Psoas muscle (tissue), 7 donors: ENCODE measurements at regions not wholly inside any gene's neighbourhood (a gene's known extent, or its start where the extent isn't known, plus 50 kb on each side); places are given as distances from the start of the nearest gene placed in this dataset.

Experiments
- ATAC-seq, 4 donors: fragments of 200-7000 bp; cut with Tn5 transposase; one replicate each; pipeline ENCODE4 v1.9.1; 2020; ENCODE audit warnings: moderate library complexity in 3 of 4, mild to moderate bottlenecking in 2 of 4
- DNase-seq, 2 donors: peaks; one replicate each; pipeline ENCODE4 v3.0.0-alpha.2; 2020
- H3K27ac ChIP-seq: fragments of 200-600 bp; one replicate; pipeline ENCODE4 v1.8.0; 2022
- H3K27me3 ChIP-seq, 3 donors: fragments of 200-600 bp in 1 of 3; one replicate each; pipeline versions ENCODE4 v1.6.1 to v1.8.0; 2013 to 2022; ENCODE audit warnings: low read length in 2 of 3, mild to moderate bottlenecking in 2 of 3, moderate library complexity in 1 of 3; ENCODE audit not compliant: insufficient read depth in 3 of 3
- H3K36me3 ChIP-seq, 2 donors: fragments of 200-600 bp in 1 of 2; one replicate each; pipeline versions ENCODE4 v1.6.1 to v1.8.0; 2013 to 2022; ENCODE audit warnings: low read depth in 1 of 2, mild to moderate bottlenecking in 1 of 2, moderate library complexity in 1 of 2; ENCODE audit not compliant: insufficient read depth in 1 of 2
- H3K4me1 ChIP-seq: fragments of 200-600 bp; one replicate; pipeline ENCODE4 v1.8.0; 2022
- H3K4me3 ChIP-seq: fragments of 200-600 bp; one replicate; pipeline ENCODE4 v1.8.0; 2022; ENCODE audit warnings: mild to moderate bottlenecking
- H3K9me3 ChIP-seq: fragments of 200-600 bp; one replicate; pipeline ENCODE4 v1.8.0; 2022
- CTCF ChIP-seq: fragments of 200-600 bp; IDR thresholded peaks from one replicate; pipeline ENCODE4 v1.8.0; 2022; ENCODE audit warnings: antibody characterized with exemption
- WGBS, 3 donors: extraction: QIAGEN DNeasy Blood & Tissue Kit; methylation state at CpG; one replicate each; pipeline versions ENCODE4 v1.1.6 to v1.1.7; 2013; 5-methylcytosine and 5-hydroxymethylcytosine counted together
- intact Hi-C, 2 donors: fragments of 100-400 bp; cut with DNase I; formaldehyde crosslinking; loops; one replicate each; pipeline versions ENCODE4 v1.11.0 to v1.14.2; 2022
- donor health status: healthy with polysubstance abuse.
- donor health status: DM: no; HTN: no; CAD: no; lungs with moderate emphysema.
- donor health status: Bipolar disorder and iron deficiency.
- donor health status: healthy.
- donor health status: DM: yes; HTN: yes; CAD: no.
- donor health status: DM: no; HTN: no; CAD: no.
- donor health status: DM: yes; HTN: yes; CAD: no.

GRCh38 chr6:113486199-113486598 is 370.9 kb upstream of the MARCKS start:
- ATAC-seq = no peak
- 66 to 84% (median 72%) methylated on average over 2 of the region's 2 CpGs for WGBS, 3 donors
- Histone ChIP-seq H3K4me1 (no peaks in the 10 kb centered on the region), H3K27me3 (no peaks in the 10 kb centered on the region), H3K27ac (no peak overlapping the region), H3K4me3 (no peak overlapping the region), H3K36me3 (no peaks in the 10 kb centered on the region), H3K9me3 (no peaks in the 10 kb centered on the region)
- no peak for TF ChIP-seq CTCF
- DNase-seq = no peak
- intact Hi-C loops = no loop called here

- intact Hi-C loops = no loop called here
- WGBS, 3 donors = 89 to 94% (median 93%) methylated on average over 2 of the region's 2 CpGs
Measured at GRCh38 chr6:113487489-113488058, 369.6 kb upstream of the MARCKS start.

GRCh38 chr6:113488061-113488460 is 369.1 kb upstream of the MARCKS start:
- no peaks in the 10 kb centered on the region for H3K27me3 ChIP-seq
- no peak for DNase-seq
- H3K9me3 ChIP-seq = no peaks in the 10 kb centered on the region
- ATAC-seq = no peak
- H3K4me3 ChIP-seq = no peak overlapping the region
- H3K4me1 ChIP-seq = no peaks in the 10 kb centered on the region
- TF ChIP-seq CTCF = no peak
- intact Hi-C loops = no loop called here
- no peak overlapping the region for H3K27ac ChIP-seq
- no peaks in the 10 kb centered on the region for H3K36me3 ChIP-seq
- WGBS, 3 donors = 91 to 96% (median 92%) methylated on average over 2 of the region's 2 CpGs

More at GRCh38 chr6:113487489-113488058, 369.6 kb upstream of the MARCKS start:
- Histone ChIP-seq H3K4me3 (no peak overlapping the region), H3K4me1 (no peaks in the 10 kb centered on the region), H3K27ac (no peak overlapping the region), H3K36me3 (no peaks in the 10 kb centered on the region), H3K27me3 (no peaks in the 10 kb centered on the region), H3K9me3 (no peaks in the 10 kb centered on the region)
- DNase-seq (no peak), ATAC-seq (no peak)
- TF ChIP-seq CTCF = no peak

- no peak overlapping the region for H3K4me3 ChIP-seq
- no peaks in the 10 kb centered on the region for H3K36me3 ChIP-seq
- ATAC-seq (no peak), DNase-seq (no peak)
- H3K27ac ChIP-seq = no peak overlapping the region
- 41 to 66% (median 62%) methylated on average over 4 of the region's 4 CpGs for WGBS, 3 donors
- H3K4me1 ChIP-seq = no peaks in the 10 kb centered on the region
- H3K9me3 ChIP-seq = no peaks in the 10 kb centered on the region
- intact Hi-C loops = no loop called here
- no peaks in the 10 kb centered on the region for H3K27me3 ChIP-seq
- TF ChIP-seq CTCF = no peak
Measured at GRCh38 chr6:113488812-113489685, 368.1 kb upstream of the MARCKS start.
